Duodenal mucosa (tissue), 2 donors: ENCODE measurements at regions not wholly inside any gene's neighbourhood (a gene's known extent, or its start where the extent isn't known, plus 50 kb on each side); places are given as distances from the start of the nearest gene placed in this dataset.

Source experiments
- H3K27ac ChIP-seq: one replicate; pipeline ENCODE4 v1.7.0; 2013; ENCODE audit warnings: low read depth, low read length
- H3K27me3 ChIP-seq, 2 donors: one replicate each; pipeline ENCODE4 v1.7.0; 2013; ENCODE audit warnings: low read length in 2 of 2, control low read depth in 1 of 2; ENCODE audit not compliant: insufficient read depth in 2 of 2, control insufficient read depth in 1 of 2
- H3K36me3 ChIP-seq, 2 donors: one replicate each; pipeline ENCODE4 v1.7.0; 2013; ENCODE audit warnings: low read length in 2 of 2, control low read depth in 1 of 2; ENCODE audit not compliant: insufficient read depth in 2 of 2, control insufficient read depth in 1 of 2
- H3K4me1 ChIP-seq, 2 donors: one replicate each; pipeline ENCODE4 v1.7.0; 2013; ENCODE audit warnings: low read length in 2 of 2, control low read depth in 1 of 2; ENCODE audit not compliant: insufficient read depth in 2 of 2, control insufficient read depth in 1 of 2
- H3K4me3 ChIP-seq, 2 donors: one replicate each; pipeline ENCODE4 v1.7.0; 2013; ENCODE audit warnings: low read length in 2 of 2, low read depth in 1 of 2
- H3K9ac ChIP-seq, 2 donors: one replicate each; pipeline ENCODE4 v1.7.0; 2013; ENCODE audit warnings: low read length in 2 of 2, low read depth in 1 of 2
- H3K9me3 ChIP-seq, 2 donors: one replicate each; pipeline ENCODE4 v1.7.0; 2013; ENCODE audit warnings: low read length in 2 of 2, control low read depth in 1 of 2; ENCODE audit not compliant: control insufficient read depth in 1 of 2

- no peak overlapping the region for H3K9ac ChIP-seq
- H3K36me3 ChIP-seq: no peaks in the 10 kb centered on the region
- no peak overlapping the region for H3K27ac ChIP-seq
- no peaks in the 10 kb centered on the region for H3K27me3 ChIP-seq
- H3K4me3 ChIP-seq: no peak overlapping the region
- peaks cover under 1 to 13% of the 10 kb centered on the region in 2 donors for H3K4me1 ChIP-seq
- H3K9me3 ChIP-seq: no peaks in the 10 kb centered on the region
Measured at GRCh38 chr14:71589609-71590008, 342.6 kb upstream of the RGS6 start.

- H3K27me3 ChIP-seq: no peaks in the 10 kb centered on the region
- no peak overlapping the region for H3K4me3 ChIP-seq
- peaks cover 3 to 13% of the 10 kb centered on the region in 2 donors for H3K4me1 ChIP-seq
- H3K9ac ChIP-seq: no peak overlapping the region
- no peaks in the 10 kb centered on the region for H3K9me3 ChIP-seq
- H3K27ac ChIP-seq: no peak overlapping the region
- no peaks in the 10 kb centered on the region for H3K36me3 ChIP-seq
Measured at GRCh38 chr14:71590131-71590530, 342.1 kb upstream of the RGS6 start.

- H3K4me3 ChIP-seq: no peak overlapping the region
- no peak overlapping the region for H3K27ac ChIP-seq
- H3K9ac ChIP-seq: no peak overlapping the region
- H3K9me3 ChIP-seq: no peaks in the 10 kb centered on the region
- H3K27me3 ChIP-seq: no peaks in the 10 kb centered on the region
- H3K4me1 ChIP-seq: peaks cover 3 to 13% of the 10 kb centered on the region in 2 donors
- no peaks in the 10 kb centered on the region for H3K36me3 ChIP-seq
Measured at GRCh38 chr14:71591231-71591630, 341.0 kb upstream of the RGS6 start.

GRCh38 chr14:71591929-71592328 lies 340.3 kb upstream of the RGS6 start:
- Histone ChIP-seq H3K4me1 (peaks cover 3 to 10% of the 10 kb centered on the region in 2 donors), H3K9me3 (no peaks in the 10 kb centered on the region), H3K27ac (no peak overlapping the region), H3K9ac (no peak overlapping the region), H3K27me3 (no peaks in the 10 kb centered on the region), H3K4me3 (no peak overlapping the region), H3K36me3 (no peaks in the 10 kb centered on the region)

GRCh38 chr14:71592361-71592760 lies 339.9 kb upstream of the RGS6 start:
- H3K27me3 ChIP-seq: no peaks in the 10 kb centered on the region
- H3K4me1 ChIP-seq: peaks cover 3 to 10% of the 10 kb centered on the region in 2 donors
- H3K27ac ChIP-seq: no peak overlapping the region
- H3K9me3 ChIP-seq: no peaks in the 10 kb centered on the region
- H3K9ac ChIP-seq: no peak overlapping the region
- no peaks in the 10 kb centered on the region for H3K36me3 ChIP-seq
- no peak overlapping the region for H3K4me3 ChIP-seq

- Histone ChIP-seq H3K4me3 (no peak overlapping the region), H3K9me3 (no peaks in the 10 kb centered on the region), H3K36me3 (no peaks in the 10 kb centered on the region), H3K27ac (no peak overlapping the region), H3K27me3 (no peaks in the 10 kb centered on the region), H3K9ac (no peak overlapping the region), H3K4me1 (peaks cover 3 to 16% of the 10 kb centered on the region in 2 donors)
Measured at GRCh38 chr14:71593966-71594365, 338.3 kb upstream of the RGS6 start.

GRCh38 chr14:71594821-71595220 lies 337.4 kb upstream of the RGS6 start:
- Histone ChIP-seq H3K36me3 (no peaks in the 10 kb centered on the region), H3K27me3 (no peaks in the 10 kb centered on the region), H3K9me3 (peaks cover 0 to 3% of the 10 kb centered on the region in 2 donors), H3K4me1 (peaks cover 3 to 16% of the 10 kb centered on the region in 2 donors), H3K27ac (no peak overlapping the region), H3K9ac (no peak overlapping the region), H3K4me3 (no peak overlapping the region)

GRCh38 chr14:71595441-71595840 lies 336.8 kb upstream of the RGS6 start:
- H3K27ac ChIP-seq: no peak overlapping the region
- no peak overlapping the region for H3K9ac ChIP-seq
- H3K4me3 ChIP-seq: no peak overlapping the region
- H3K4me1 ChIP-seq: peaks cover 3 to 16% of the 10 kb centered on the region in 2 donors
- peaks cover 0 to 9% of the 10 kb centered on the region in 2 donors for H3K9me3 ChIP-seq
- H3K27me3 ChIP-seq: no peaks in the 10 kb centered on the region
- peaks cover 0 to 6% of the 10 kb centered on the region in 2 donors for H3K36me3 ChIP-seq

GRCh38 chr14:71597287-71597920 lies 334.8 kb upstream of the RGS6 start:
- Histone ChIP-seq H3K27me3 (no peaks in the 10 kb centered on the region), H3K9ac (no peak overlapping the region), H3K36me3 (peaks cover 0 to 6% of the 10 kb centered on the region in 2 donors), H3K4me3 (no peak overlapping the region), H3K4me1 (peaks cover 3 to 11% of the 10 kb centered on the region in 2 donors), H3K27ac (no peak overlapping the region), H3K9me3 (peaks cover 0 to 9% of the 10 kb centered on the region in 2 donors)

- no peak overlapping the region for H3K27ac ChIP-seq
- H3K9ac ChIP-seq: no peak overlapping the region
- H3K4me1 ChIP-seq: peaks cover 3 to 7% of the 10 kb centered on the region in 2 donors
- no peaks in the 10 kb centered on the region for H3K27me3 ChIP-seq
- H3K4me3 ChIP-seq: no peak overlapping the region
- peaks cover 0 to 9% of the 10 kb centered on the region in 2 donors for H3K9me3 ChIP-seq
- peaks cover 0 to 6% of the 10 kb centered on the region in 2 donors for H3K36me3 ChIP-seq
Measured at GRCh38 chr14:71597955-71598660, 334.1 kb upstream of the RGS6 start.
